ENCODE measurements at regions not wholly inside any gene's neighbourhood (a gene's known extent, or its start where the extent isn't known, plus 50 kb on each side); places are given as distances from the start of the nearest gene placed in this dataset.

DNA sequence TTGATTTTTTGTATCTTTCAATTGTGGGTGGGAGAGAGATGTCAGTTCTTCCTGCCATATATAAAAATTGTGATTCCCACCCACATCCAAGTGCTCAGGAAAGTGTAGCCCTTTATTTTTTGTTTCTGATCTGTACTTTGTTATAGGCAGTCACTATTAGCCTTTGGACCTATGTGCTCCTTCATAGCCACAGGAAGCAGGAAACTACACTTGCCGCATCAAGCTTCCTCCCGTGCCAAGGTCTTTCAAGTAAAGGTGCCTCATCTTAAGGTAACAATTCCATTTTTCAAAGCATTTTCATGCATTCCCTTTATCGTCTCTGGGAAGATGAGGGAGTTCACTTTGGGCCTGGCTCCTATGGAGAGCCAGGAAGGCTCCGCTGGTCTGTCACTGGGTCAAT lies 339.0 kb downstream of the DIRAS2 start:
- TF ChIP-seq, protein P1, sequence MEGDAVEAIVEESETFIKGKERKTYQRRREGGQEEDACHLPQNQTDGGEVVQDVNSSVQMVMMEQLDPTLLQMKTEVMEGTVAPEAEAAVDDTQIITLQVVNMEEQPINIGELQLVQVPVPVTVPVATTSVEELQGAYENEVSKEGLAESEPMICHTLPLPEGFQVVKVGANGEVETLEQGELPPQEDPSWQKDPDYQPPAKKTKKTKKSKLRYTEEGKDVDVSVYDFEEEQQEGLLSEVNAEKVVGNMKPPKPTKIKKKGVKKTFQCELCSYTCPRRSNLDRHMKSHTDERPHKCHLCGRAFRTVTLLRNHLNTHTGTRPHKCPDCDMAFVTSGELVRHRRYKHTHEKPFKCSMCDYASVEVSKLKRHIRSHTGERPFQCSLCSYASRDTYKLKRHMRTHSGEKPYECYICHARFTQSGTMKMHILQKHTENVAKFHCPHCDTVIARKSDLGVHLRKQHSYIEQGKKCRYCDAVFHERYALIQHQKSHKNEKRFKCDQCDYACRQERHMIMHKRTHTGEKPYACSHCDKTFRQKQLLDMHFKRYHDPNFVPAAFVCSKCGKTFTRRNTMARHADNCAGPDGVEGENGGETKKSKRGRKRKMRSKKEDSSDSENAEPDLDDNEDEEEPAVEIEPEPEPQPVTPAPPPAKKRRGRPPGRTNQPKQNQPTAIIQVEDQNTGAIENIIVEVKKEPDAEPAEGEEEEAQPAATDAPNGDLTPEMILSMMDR (IDR thresholded peaks at IDR 0.05), result no peak
- TF ChIP-seq POLR2A (IDR thresholded peaks at IDR 0.05), result no peak
